ENCODE measurements at regions not wholly inside any gene's neighbourhood (a gene's known extent, or its start where the extent isn't known, plus 50 kb on each side); places are given as distances from the start of the nearest gene placed in this dataset.

DNA sequence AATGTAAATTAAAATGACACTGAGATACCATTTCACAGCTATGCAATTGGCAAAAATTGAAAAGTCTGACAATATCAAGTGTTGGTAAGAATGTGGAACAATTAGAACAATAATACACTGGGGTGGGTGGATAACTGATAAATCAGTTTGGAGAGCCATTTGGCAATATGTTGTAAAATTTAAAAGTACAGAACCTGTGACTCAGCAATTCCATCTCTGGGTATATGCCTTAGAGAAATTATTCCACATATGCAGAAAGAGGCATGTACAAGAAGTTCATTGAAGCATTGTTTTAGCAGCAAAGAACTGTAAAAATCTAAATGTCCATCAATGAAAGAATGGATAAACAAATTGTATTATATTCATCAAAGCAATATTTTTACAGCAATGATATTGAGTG, 89.3 kb upstream of the NR3C1 start:
- H3K36me3 Mint-ChIP-seq (ENCODE audit: insufficient read depth in 1 of 3, low read depth in 3 of 3): no peaks in the 10 kb centered on the region; a peak in 2 of 7 replicates

More for the DNA sequence above, 89.3 kb upstream of the NR3C1 start:
- Mint-ChIP-seq H3K9me3 (no peaks in the 10 kb centered on the region; a peak in 1 of 5 replicates), H3K4me3 (no peak overlapping the region), H3K27me3 (ENCODE audit: low read depth) (no peaks in the 10 kb centered on the region), H3K27ac (no peak overlapping the region; a peak in 1 of 7 replicates), H3K4me1 (peaks cover 3 to 6% of the 10 kb centered on the region in 2 experiments)
- H2BK15ac ChIP-seq (ENCODE audit: low read depth, low read length): no peak overlapping the region
- TF ChIP-seq, protein P1, sequence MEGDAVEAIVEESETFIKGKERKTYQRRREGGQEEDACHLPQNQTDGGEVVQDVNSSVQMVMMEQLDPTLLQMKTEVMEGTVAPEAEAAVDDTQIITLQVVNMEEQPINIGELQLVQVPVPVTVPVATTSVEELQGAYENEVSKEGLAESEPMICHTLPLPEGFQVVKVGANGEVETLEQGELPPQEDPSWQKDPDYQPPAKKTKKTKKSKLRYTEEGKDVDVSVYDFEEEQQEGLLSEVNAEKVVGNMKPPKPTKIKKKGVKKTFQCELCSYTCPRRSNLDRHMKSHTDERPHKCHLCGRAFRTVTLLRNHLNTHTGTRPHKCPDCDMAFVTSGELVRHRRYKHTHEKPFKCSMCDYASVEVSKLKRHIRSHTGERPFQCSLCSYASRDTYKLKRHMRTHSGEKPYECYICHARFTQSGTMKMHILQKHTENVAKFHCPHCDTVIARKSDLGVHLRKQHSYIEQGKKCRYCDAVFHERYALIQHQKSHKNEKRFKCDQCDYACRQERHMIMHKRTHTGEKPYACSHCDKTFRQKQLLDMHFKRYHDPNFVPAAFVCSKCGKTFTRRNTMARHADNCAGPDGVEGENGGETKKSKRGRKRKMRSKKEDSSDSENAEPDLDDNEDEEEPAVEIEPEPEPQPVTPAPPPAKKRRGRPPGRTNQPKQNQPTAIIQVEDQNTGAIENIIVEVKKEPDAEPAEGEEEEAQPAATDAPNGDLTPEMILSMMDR (conservative IDR thresholded peaks at IDR 0.05): no peak
- DNase-seq: no peak
- no peaks in the 10 kb centered on the region for H3K9me3 ChIP-seq (ENCODE audit: control insufficient read depth, low read depth, low read length)
- H4K91ac ChIP-seq (ENCODE audit: insufficient read length, low read depth, low read length): no peak overlapping the region
- no peak overlapping the region for H2BK5ac ChIP-seq (ENCODE audit: insufficient read length, low read length)
- no peak overlapping the region for H2AFZ ChIP-seq (ENCODE audit: low read length)
- H3K9ac ChIP-seq (ENCODE audit: extremely low read depth, insufficient read length, low read length): no peak overlapping the region
- H3K4me1 ChIP-seq (ENCODE audit: insufficient read depth, low read length): no peaks in the 10 kb centered on the region
- no peak overlapping the region for H3K56ac ChIP-seq (ENCODE audit: insufficient read length, low read depth, low read length)
- H3K18ac ChIP-seq (ENCODE audit: insufficient read length, low read depth, low read length): no peak overlapping the region
- H3K14ac ChIP-seq (ENCODE audit: insufficient read depth, low read length): no peak overlapping the region
- no peak overlapping the region for H2BK12ac ChIP-seq (ENCODE audit: insufficient read length, low read depth, low read length)
- H3K4me2 ChIP-seq (ENCODE audit: insufficient read depth, insufficient read length, low read length): no peak overlapping the region
- no peak overlapping the region for H3K4ac ChIP-seq (ENCODE audit: low read depth, low read length)
- no peaks in the 10 kb centered on the region for H3K23me2 ChIP-seq (ENCODE audit: insufficient read length, low read depth, low read length, poor library complexity, severe bottlenecking)
- H3K27me3 ChIP-seq (ENCODE audit: insufficient read depth, low read length): no peaks in the 10 kb centered on the region
- H3T11ph ChIP-seq (ENCODE audit: low read length): no peak overlapping the region
- no peaks in the 10 kb centered on the region for H3K79me1 ChIP-seq (ENCODE audit: insufficient read depth, low read depth, low read length, poor library complexity, severe bottlenecking)
- no peak overlapping the region for H3K27ac ChIP-seq (ENCODE audit: insufficient read length, low read depth, low read length)
- H2AK5ac ChIP-seq (ENCODE audit: insufficient read length, low read length): no peak overlapping the region
- no peak overlapping the region for H4K5ac ChIP-seq (ENCODE audit: insufficient read length, low read depth, low read length)
- no peaks in the 10 kb centered on the region for H4K20me1 ChIP-seq (ENCODE audit: control insufficient read depth, insufficient read depth, insufficient read length)
- no peak overlapping the region for H2BK120ac ChIP-seq (ENCODE audit: low read depth, low read length, poor library complexity, severe bottlenecking)
- no peak overlapping the region for H3K23ac ChIP-seq (ENCODE audit: insufficient read length, low read depth, low read length)
- no peak overlapping the region for H4K8ac ChIP-seq (replicated peaks; ENCODE audit: insufficient read length, low read depth, low read length)
- H2BK20ac ChIP-seq (ENCODE audit: low read depth, low read length, poor library complexity, severe bottlenecking): no peak overlapping the region
- H3K79me2 ChIP-seq (ENCODE audit: insufficient read depth, low read length): no peaks in the 10 kb centered on the region

Data from H9 (cell line).